ENCODE measurements at regions not wholly inside any gene's neighbourhood (a gene's known extent, or its start where the extent isn't known, plus 50 kb on each side); places are given as distances from the start of the nearest gene placed in this dataset.

GRCh38 chr2:129737660-129738527 lies 241.6 kb upstream of the RAB6C start:
- H3K4me2 ChIP-seq (ENCODE audit: control insufficient read depth, extremely low read depth, insufficient read depth, low read depth, low read length) = no peak overlapping the region
- no peak for FAIRE-seq
- no peaks in the 10 kb centered on the region for H3K79me2 ChIP-seq (ENCODE audit: control insufficient read depth, insufficient read depth, low read length)
- TF ChIP-seq CTCF (optimal IDR thresholded peaks at IDR 0.05 in 1 of 3, IDR thresholded peaks at IDR 0.05 in 1 of 3, conservative IDR thresholded peaks at IDR 0.05 in 1 of 3; ENCODE audit: extremely low read depth in 1 of 3, insufficient read depth in 2 of 3, low read length in 3 of 3) (no peak), EZH2 (IDR thresholded peaks at IDR 0.05; ENCODE audit: low read length) (no peak)
- no peaks in the 10 kb centered on the region for H3K4me1 ChIP-seq (ENCODE audit: control insufficient read depth, extremely low read depth, insufficient read depth, low read length)
- H3K36me3 ChIP-seq (ENCODE audit: control insufficient read depth in 2 of 2, extremely low read depth in 1 of 2, insufficient read depth in 2 of 2, low read length in 2 of 2) = no peaks in the 10 kb centered on the region
- H4K20me1 ChIP-seq (ENCODE audit: control insufficient read depth, extremely low read depth, insufficient read depth, low read length) = no peaks in the 10 kb centered on the region
- no peak overlapping the region for H2AFZ ChIP-seq (ENCODE audit: control insufficient read depth, low read length)
- no peaks in the 10 kb centered on the region for H3K27me3 ChIP-seq (ENCODE audit: control insufficient read depth, extremely low read depth, insufficient read depth, low read length)
- H3K9ac ChIP-seq (ENCODE audit: control insufficient read depth, extremely low read depth, insufficient read depth, low read length) = no peak overlapping the region
- H3K9me1 ChIP-seq (ENCODE audit: control insufficient read depth, extremely low read depth, insufficient read depth, low read length) = no peaks in the 10 kb centered on the region
- H3K27ac ChIP-seq (ENCODE audit: control insufficient read depth, insufficient read depth, low read length) = no peak overlapping the region
- H3K4me3 ChIP-seq (ENCODE audit: control insufficient read depth in 2 of 3, extremely low read depth in 1 of 3, insufficient read depth in 2 of 3, low read depth in 1 of 3, low read length in 3 of 3) = no peak overlapping the region
- no peak for DNase-seq (ENCODE audit: low read depth, low spot score)
- dilution Hi-C loops (cut with MboI; ENCODE audit: extremely low pct_ligation_motif_present, low sequenced_read_pairs) = no loop called here
- H3K9me3 ChIP-seq (ENCODE audit: control insufficient read depth, low read depth, low read length) = peaks cover 7% of the 10 kb centered on the region

GRCh38 chr2:129738799-129739198 lies 240.7 kb upstream of the RAB6C start:
- dilution Hi-C loops (cut with MboI; ENCODE audit: extremely low pct_ligation_motif_present, low sequenced_read_pairs) = no loop called here
- Histone ChIP-seq H3K9me3 (ENCODE audit: control insufficient read depth, low read depth, low read length) (peaks cover 7% of the 10 kb centered on the region), H4K20me1 (ENCODE audit: control insufficient read depth, extremely low read depth, insufficient read depth, low read length) (no peaks in the 10 kb centered on the region), H3K27me3 (ENCODE audit: control insufficient read depth, extremely low read depth, insufficient read depth, low read length) (no peaks in the 10 kb centered on the region), H3K4me3 (ENCODE audit: control insufficient read depth in 2 of 3, extremely low read depth in 1 of 3, insufficient read depth in 2 of 3, low read depth in 1 of 3, low read length in 3 of 3) (no peak overlapping the region), H3K9ac (ENCODE audit: control insufficient read depth, extremely low read depth, insufficient read depth, low read length) (no peak overlapping the region), H3K36me3 (ENCODE audit: control insufficient read depth in 2 of 2, extremely low read depth in 1 of 2, insufficient read depth in 2 of 2, low read length in 2 of 2) (no peaks in the 10 kb centered on the region), H3K9me1 (ENCODE audit: control insufficient read depth, extremely low read depth, insufficient read depth, low read length) (no peaks in the 10 kb centered on the region), H3K4me1 (ENCODE audit: control insufficient read depth, extremely low read depth, insufficient read depth, low read length) (no peaks in the 10 kb centered on the region), H3K79me2 (ENCODE audit: control insufficient read depth, insufficient read depth, low read length) (no peaks in the 10 kb centered on the region), H3K27ac (ENCODE audit: control insufficient read depth, insufficient read depth, low read length) (no peak overlapping the region), H3K4me2 (ENCODE audit: control insufficient read depth, extremely low read depth, insufficient read depth, low read depth, low read length) (no peak overlapping the region), H2AFZ (ENCODE audit: control insufficient read depth, low read length) (no peak overlapping the region)
- DNase-seq (ENCODE audit: low read depth, low spot score) (no peak), FAIRE-seq (no peak)
- TF ChIP-seq EZH2 (IDR thresholded peaks at IDR 0.05; ENCODE audit: low read length) (no peak), CTCF (optimal IDR thresholded peaks at IDR 0.05 in 1 of 3, IDR thresholded peaks at IDR 0.05 in 1 of 3, conservative IDR thresholded peaks at IDR 0.05 in 1 of 3; ENCODE audit: extremely low read depth in 1 of 3, insufficient read depth in 2 of 3, low read length in 3 of 3) (no peak)
